Activated T-helper 1 cell treated with anti-CD3 and anti-CD28 coated beads, Interleukin-2, amount 50 U/mL, for 16 hours (primary cell): ENCODE measurements at regions not wholly inside any gene's neighbourhood (a gene's known extent, or its start where the extent isn't known, plus 50 kb on each side); places are given as distances from the start of the nearest gene placed in this dataset.

ENCODE experiments used
- DNase-seq, 2 donors: peaks; one replicate each; pipeline ENCODE4 v3.0.0-alpha.2; 2020; ENCODE audit warnings: low read depth in 1 of 2, low spot score in 1 of 2

DNA sequence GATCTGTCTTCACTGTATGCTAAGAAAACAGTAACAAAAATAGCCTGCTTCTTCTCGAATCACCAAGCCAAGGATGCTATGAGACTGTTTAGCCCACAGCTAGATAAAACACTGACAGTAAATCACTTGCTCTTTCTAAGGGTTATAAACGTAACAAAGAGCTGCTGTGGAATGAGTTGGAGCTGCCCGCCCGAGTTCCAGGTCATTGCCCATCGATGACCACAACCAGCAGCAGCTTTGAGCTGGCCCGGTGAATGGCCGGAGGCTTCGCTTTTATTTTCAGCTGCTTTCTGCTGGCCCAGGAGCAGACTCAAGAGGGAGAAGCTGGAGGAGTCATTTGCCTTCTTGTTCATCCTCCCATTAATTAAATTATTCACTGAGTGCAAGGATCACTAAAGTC lies 82.2 kb upstream of the CDH4 start:
- no peak for DNase-seq

DNA sequence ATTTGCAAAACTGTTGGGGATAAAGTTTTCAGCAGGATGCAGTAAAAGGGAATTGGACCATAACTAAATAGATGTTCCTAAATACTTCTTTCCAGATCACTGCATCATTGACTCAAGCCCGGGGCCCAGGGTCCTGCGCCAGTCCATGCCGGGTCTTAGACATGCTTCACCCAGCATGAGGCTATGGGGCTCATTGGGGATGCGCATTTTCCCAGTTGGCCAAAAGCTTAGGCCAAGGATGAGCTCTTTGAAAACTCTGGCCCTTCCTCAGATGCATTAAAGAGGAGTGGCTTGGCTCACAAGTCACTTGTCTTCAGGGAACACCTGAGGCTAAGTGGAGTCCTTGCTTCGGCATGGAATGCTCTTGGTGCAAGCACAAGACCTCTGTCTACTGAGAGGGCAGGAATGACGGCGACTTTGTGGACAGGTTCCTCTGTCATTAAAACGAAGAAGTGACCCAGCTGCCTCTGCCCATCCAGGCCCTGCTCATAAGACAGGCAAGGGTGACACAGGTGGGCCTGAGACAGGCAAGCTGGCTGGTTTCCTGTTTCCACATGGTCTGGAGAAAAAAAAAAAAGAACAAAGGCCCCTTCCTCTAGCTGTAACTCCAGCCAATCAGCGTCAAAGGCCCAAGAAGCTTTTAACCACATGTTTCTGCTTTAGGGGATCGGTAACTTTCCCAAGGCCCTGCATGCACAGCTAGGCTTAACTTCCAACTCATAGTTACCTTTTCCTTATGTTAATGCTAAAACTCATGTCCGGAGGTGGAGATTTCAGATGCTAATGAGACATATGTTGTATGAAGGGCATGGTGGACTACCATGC lies 81.4 kb upstream of the CDH4 start:
- DNase-seq: no peak

DNA sequence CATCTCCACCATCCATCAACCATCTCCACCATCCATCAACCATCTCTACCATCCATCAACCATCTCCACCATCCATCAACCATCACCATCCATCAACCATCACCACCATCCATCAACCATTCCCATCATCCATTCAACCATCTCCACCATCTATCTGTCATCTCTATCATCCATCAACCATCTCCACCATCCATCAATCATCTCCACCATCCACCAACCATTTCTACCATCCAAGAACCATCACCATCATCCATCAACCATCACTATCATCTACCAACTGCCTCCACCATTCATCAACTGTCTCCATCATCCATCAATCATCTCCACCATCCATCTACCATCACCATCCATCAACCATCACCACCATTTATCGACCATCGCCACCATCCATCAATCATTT lies 78.8 kb upstream of the CDH4 start:
- DNase-seq: no peak

DNA sequence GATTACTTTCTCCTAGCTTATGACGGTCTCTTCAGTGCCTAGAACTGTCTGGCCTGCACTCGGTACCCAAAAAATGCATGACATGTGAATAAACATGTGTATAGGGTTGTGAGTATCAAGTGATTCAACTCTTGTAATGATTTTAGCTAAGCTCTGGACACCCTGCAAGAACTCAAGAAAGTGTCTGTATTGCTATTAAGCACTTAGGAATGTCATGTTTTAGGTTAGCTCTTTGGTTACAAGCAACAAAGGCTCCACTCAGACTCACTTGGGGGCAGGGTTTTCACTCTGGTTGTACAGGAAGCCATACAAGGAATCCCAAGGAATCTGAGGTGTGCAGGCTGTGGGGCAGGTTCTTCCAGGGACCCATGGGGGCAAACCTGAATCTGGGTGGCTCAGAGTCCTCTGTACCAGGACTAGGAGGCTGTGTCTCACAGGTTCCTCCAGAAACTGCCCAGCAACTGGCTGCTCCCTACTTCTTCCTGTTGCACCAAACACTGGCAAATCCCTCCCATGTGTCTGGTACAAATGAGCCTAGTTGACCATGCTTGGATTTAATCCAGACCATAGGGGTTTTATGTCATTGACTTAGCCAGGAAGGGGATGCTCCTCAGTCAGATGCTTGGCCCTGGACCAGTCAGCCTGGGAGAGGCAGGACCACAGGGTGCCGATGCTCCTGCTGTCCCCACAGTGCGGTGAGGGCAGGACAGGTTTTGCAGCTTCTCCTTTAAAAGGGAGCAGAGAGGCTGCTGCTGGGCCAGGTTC lies 77.9 kb upstream of the CDH4 start:
- no peak for DNase-seq

DNA sequence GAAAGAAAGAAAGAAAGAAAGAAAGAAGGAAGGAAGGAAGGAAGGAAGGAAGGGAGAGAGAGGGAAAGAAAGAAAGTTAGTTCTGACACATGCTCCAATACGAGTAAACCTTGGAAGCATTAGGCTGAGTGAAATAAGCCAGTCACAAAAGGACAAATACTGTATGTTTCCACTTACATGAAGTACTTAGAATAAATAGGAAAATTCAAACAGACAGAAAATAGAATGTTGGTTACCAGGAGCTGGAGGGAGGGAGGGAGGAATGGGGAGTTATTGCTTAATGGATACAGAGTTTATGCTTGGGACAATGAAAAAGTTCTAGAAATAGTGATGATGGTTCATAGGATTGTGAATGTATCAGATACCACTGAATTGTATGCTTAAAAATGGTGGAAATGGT lies 75.2 kb upstream of the CDH4 start:
- DNase-seq: no peak

DNA sequence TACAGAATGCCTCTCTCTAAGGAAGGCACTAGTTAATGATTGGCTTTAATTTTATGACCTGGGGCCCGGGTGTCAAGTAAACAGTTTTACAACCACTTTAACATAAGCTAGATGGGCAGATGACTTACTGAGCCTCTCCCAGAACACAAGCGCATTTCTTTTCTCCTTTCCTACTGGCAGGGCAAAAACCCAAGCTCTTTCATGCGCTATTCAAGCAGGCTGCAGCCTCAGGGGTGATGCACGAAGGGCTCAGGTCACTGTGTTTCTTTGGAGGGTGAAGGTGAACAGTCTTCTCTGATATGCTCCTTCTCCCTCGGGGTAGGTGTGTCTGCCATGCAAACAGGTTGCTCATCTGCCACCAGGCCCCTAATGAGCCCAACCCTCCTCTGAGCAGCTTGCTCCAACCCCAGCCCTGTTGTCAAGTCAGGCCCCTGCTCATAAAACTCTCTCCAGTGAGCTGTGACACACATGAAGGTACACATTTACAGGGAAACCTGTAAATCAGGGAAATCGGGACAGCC lies 73.5 kb upstream of the CDH4 start:
- no peak for DNase-seq

DNA sequence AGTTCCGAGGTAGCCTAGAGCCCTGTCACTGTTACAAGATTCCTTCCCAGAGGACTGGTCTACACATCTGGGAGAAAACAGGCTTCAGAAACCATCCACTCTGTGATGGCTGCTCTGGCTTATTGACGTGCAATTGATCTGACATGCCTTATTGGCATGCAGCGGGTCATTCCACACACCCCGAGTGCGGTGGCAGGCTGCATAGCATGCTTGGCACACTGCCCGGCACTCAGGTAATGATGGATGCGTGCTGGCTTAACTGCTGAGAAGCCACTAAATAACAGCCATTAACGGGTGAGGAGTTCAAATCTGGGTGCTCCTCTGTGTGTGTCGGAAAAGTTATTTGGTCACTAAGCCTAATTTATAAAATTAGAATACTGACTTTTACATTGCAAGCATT lies 67.9 kb upstream of the CDH4 start:
- no peak for DNase-seq

DNA sequence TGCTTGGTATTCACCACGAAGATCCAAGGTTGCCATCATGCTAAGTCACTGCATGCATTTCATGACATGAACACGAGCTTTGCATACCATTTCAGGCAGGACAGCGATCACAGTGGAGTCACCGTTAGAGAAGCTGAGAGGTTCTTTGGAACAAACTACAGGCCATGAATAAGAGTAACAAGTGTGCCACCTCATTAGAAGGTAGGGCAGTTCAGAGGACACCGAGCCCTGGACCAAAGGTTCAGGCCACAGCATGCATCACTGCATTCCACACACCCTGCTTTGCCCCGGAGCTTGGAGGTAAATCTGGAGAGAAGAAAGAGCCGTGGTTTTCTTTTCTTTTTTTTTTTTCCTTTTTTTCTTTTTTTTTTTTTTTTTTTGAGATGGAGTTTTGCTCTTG lies 66.9 kb upstream of the CDH4 start:
- no peak for DNase-seq

DNA sequence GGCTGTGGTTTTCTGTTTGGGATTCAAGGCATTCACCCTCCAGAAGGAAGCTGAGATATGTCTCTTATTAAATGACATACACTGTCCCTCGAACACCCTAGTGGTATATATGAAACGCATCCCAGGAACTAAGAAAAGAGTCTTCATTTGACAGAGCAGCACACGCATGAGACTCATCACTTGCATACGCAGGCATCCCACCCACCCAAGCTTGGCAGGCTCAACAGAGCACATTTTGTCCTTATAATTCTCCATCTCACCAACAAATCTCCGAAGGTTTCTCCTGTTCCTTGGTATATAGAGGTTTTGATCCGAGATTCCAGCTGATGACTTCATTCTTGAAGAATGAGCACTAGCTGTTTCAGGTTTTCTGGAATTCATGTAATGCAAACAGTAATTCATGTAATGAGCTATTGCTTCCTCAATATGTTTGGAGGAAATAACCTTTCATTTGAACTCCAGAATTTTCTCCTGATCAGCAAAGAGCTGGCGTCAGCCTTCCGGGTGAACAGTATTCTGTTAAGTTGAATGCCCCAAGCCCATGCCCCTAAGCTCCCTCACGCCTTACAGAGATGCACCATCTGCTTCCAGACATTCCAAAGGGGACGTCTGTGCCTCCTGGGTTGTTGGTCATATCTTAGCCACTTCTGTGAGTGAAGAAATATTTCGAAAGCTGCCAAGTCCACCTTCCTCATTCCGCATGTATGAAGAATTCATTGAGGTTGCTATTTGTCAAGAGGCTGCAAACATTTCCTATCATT lies 66.0 kb upstream of the CDH4 start:
- no peak for DNase-seq

DNA sequence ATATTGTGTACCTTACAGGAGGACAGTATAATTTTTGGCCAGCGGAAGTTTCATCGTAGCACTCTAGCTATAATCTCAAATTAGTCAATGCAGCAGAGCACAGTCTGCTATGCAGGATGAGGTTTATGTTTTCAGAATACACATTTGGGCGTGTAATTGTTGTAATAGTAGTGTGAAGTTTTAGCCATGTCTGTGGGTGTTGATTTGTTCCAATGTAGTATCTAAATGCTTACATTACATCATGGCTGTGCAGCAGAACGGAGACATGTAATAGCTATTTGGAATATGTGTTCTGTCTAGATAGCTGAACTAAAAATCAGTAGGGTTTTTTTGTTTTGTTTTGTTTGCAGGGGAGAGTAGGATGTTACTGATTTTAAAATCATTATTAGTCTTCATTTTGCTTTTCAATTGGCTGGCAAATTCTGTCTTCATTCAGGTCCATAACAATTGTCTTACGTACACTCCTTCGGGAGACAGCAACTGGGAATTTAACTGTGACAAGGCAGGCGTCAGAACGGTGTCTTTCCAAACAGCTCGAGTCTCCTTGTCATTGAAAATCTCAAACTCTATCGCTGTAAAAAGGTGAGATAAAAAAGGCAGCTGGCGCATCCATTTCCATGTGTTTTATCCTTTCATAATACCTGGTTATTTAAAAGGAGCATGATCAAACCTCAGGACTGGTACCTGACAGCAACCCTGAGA lies 65.1 kb upstream of the CDH4 start:
- DNase-seq: no peak

DNA sequence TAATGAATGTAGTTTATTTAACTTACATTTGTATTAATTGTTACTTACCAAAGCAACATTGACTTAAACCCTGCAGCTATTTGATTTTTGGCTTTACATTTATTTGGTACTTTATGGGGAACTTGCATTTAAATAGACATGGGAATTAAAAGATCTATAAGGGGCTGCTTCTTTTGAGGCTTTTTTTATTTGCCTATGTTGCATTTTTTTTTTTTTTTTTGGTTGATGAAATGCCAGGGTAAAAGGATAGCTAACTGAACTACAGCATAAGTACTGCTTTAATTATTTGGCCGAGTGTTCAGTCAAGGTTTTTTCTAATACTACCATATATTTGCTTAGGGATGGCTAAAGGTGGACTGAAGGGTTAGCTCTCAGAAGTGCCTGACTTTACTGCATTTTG lies 62.5 kb upstream of the CDH4 start:
- DNase-seq: no peak

DNA sequence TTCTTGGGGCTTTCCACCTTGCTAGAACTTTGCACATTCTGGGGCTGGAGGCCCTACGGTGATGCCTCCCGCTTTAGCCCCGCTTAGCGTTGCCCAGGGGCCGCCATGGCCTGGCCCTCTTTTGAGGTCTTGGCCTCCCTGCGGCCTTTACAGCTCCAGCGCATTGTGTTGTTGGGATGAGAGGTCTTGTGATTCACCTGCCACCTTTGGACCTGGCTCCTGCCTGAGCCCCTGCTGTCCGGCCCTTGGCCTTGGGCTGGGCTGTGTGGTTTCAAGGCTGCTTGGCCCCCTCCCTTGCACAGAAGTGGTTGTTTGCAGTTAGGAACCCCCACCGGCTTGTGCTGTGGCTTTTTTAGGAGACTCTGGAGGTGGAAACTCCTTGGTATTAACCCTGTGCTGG lies 61.0 kb upstream of the CDH4 start:
- DNase-seq: no peak

DNA sequence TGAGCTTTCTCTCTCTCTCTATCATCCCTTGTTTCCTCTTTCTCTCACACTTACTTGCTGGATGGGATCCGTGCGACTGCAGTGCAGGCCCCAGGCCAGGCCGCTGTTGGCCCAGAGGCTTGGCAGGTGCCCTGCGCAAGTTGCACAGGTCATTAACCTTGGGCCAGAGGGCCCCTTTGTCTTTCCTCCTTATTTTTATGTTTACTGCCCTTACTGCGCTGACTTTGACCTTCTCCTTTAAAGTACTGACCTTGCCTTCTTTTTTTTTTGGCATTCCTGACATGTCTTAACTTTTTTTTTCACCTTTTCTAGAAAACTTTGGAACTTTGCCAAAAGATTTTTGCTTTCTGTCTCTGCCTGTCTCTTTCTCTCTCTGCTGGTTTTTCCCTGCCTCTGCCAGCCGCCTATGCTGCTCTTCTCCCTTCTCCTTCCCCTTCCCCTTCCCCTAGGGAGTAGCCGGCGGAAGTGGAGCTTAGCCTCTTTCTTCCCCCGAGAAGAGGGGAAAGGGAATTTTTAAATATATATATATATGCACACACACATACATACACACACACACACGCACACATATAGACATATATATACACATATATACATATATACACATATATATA lies 59.6 kb upstream of the CDH4 start:
- DNase-seq: no peak

DNA sequence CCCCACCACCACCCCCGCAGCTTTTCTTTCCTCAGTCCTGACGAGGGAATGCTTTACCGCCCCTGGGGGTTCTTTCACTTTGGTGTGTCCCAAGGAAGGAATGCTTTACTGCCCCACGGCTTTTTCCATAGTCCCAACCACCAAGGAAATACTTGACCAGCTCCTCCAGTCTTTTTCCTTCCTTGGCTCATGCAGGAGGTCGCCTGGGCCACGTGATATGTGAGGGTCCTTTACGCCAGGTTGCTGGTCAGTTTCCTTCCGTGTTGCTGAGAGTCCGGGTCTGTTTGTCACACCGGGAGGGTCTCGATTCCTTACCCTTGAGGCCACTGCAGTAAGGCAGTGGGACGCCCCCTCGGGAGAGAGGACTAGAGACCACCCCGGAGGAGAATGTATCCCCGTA lies 58.9 kb upstream of the CDH4 start:
- no peak for DNase-seq
